Stomach (tissue), 4 donors: ENCODE measurements at regions not wholly inside any gene's neighbourhood (a gene's known extent, or its start where the extent isn't known, plus 50 kb on each side); places are given as distances from the start of the nearest gene placed in this dataset.

Experiments used
- EP300 ChIP-seq: sonication (generic); formaldehyde crosslinking; IDR thresholded peaks from one replicate; pipeline ENCODE4 v1.6.1; 2017; ENCODE audit warnings: antibody characterized with exemption
- POLR2AphosphoS5 ChIP-seq, 3 donors: sonication (generic); formaldehyde crosslinking; IDR thresholded peaks; one replicate each; pipeline ENCODE4 v1.6.1; 2016; ENCODE audit warnings: antibody characterized with exemption in 3 of 3
- TF ChIP-seq, protein P1 (sequence below), 7 experiments: fragments of 450-650 bp in 4 of 7; fragments of 200-600 bp in 3 of 7; sonication (generic) in 3 of 7; IDR thresholded peaks; one replicate each; pipeline ENCODE4 v1.5.1; 2016 to 2019; ENCODE audit warnings: antibody characterized with exemption in 7 of 7, control low read depth in 2 of 7, mild to moderate bottlenecking in 1 of 7

DNA sequence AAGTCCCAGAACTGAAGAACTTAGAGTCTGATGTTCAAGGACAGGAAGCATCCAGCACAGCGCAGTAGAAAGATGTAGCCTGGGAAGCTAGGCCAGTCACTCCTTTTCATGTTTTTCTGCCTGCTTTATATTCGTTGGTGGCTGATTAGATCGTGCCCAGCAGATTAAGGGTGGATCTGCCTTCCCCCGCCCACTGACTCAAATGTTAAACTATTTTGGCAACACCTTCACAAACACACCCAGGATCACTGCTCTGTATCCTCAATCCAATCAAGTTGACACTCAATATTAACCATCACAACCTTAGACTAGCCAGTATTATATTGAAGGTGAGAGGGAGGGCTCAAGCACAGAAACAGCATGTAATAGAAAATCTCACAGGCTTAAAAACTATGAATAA is 222.9 kb downstream of the C12orf50 start:
- TF ChIP-seq, protein P1, sequence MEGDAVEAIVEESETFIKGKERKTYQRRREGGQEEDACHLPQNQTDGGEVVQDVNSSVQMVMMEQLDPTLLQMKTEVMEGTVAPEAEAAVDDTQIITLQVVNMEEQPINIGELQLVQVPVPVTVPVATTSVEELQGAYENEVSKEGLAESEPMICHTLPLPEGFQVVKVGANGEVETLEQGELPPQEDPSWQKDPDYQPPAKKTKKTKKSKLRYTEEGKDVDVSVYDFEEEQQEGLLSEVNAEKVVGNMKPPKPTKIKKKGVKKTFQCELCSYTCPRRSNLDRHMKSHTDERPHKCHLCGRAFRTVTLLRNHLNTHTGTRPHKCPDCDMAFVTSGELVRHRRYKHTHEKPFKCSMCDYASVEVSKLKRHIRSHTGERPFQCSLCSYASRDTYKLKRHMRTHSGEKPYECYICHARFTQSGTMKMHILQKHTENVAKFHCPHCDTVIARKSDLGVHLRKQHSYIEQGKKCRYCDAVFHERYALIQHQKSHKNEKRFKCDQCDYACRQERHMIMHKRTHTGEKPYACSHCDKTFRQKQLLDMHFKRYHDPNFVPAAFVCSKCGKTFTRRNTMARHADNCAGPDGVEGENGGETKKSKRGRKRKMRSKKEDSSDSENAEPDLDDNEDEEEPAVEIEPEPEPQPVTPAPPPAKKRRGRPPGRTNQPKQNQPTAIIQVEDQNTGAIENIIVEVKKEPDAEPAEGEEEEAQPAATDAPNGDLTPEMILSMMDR (IDR thresholded peaks at IDR 0.05), result no peak
- TF ChIP-seq EP300 (no peak), POLR2AphosphoS5 (IDR thresholded peaks at IDR 0.05) (no peak)
